ENCODE measurements at regions not wholly inside any gene's neighbourhood (a gene's known extent, or its start where the extent isn't known, plus 50 kb on each side); places are given as distances from the start of the nearest gene placed in this dataset.

- DNase-seq (ENCODE audit: low read depth in 2 of 2) = no peak
Measured at GRCh38 chr5:155068616-155069100, 55.1 kb downstream of the KIF4B start.

DNA sequence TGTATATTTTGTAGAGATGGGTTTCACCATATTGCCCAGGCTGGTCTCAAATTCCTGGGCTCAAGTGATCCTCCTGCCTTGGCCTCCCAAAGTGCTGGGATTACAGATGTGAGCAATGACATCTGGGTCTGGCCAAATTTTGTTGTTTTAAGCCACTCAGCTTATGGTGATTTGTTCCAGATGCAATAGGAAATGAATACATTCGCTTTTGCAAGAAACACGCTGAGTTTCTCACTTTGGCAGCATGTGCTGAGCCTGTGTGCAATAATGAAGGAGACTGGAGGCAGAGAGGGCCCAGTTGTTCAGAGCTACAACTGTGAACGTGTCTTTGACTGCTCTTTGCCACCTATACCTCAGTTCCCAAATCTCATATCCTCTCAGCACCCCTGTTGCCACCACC lies 56.4 kb downstream of the KIF4B start:
- no peak for DNase-seq (ENCODE audit: low read depth in 2 of 2)

DNA sequence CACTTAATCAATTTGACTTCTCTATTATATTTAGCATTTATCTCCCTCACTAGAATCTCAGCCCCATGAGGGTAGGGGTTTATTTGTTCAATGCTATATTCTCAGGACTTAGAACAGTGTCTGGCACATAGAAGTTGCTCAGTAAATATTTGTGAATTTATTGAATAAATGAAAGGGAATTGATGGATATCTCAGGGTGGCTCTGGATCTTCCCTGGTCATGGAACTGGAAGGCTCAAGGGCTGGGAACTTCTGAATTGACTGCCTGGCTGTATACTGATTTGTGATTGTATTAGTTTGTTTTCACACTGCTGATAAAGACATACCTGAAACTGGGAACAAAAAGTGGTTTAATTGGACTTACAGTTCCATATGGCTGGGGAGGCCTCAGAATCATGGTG lies 57.2 kb downstream of the KIF4B start:
- DNase-seq (ENCODE audit: low read depth in 2 of 2) = no peak

GRCh38 chr5:155076379-155076778 lies 62.8 kb downstream of the KIF4B start:
- DNase-seq (ENCODE audit: low read depth in 2 of 2) = no peak

DNA sequence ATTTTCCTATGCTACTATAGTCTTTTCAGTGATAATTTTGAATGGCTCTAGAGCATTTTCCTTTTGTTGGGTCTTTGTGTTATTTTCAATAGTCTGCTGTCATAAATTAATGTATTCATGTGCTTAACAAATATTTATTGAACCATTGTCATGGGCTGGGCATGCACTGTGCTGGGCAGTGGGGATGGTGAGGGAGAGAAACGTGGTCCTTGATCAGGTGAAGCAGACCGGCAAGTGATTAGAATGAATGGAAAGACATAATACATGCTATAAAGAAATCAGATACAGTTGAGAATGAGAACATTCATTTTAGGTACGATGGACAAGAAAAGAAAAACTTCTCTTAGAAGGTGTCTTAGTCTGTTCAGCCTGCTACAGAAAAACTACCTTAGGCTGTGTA lies 66.1 kb downstream of the KIF4B start:
- DNase-seq (ENCODE audit: low read depth in 2 of 2) = no peak

- no peak for DNase-seq (ENCODE audit: low read depth in 2 of 2)
Measured at GRCh38 chr5:155080721-155081120, 67.2 kb downstream of the KIF4B start.

DNA sequence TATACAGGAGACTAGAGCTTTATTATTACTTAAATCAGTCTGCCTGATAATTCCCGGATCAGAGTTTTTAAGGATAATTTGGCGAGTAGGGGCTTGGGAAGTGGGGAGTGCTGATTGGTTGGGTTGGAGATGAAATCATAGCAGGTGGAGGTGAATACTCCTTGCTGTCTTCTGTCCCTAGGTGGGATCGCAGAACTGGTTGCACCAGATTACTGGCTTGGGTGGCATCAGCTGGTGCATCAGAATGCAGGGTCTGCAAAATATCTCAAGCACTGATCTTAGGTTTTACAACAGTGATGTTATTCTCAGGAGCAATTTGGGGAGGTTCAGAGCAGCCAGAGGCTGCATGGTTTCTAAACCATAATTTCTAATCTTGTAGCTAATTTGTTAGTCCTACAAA lies 68.1 kb downstream of the KIF4B start:
- DNase-seq (ENCODE audit: low read depth in 2 of 2) = no peak

- no peak for DNase-seq (ENCODE audit: low read depth in 2 of 2)
Measured at GRCh38 chr5:155082401-155082800, 68.8 kb downstream of the KIF4B start.

- no peak for DNase-seq (ENCODE audit: low read depth in 2 of 2)
Measured at GRCh38 chr5:155085282-155085989, 71.9 kb downstream of the KIF4B start.

- DNase-seq (ENCODE audit: low read depth in 2 of 2) = no peak
Measured at GRCh38 chr5:155087036-155087435, 73.5 kb downstream of the KIF4B start.

DNA sequence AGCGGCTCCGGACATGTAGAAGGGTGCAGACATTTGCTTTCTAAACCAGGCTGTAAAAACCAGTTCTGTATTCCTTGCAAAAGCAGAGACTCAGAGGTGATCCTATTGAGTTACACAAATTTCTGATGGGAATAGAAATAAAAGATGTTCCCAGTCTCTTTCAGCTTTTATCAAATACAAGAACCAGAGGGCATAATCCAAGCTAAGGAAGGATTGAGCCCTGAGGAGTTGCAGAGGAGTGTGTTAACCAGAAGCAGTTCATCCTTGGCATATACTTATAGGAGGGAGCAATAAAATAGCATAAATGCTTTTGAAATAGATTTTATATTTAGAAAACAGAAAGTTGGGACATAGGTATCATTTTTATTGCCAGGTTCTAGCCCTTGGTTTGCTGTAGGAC lies 75.3 kb downstream of the KIF4B start:
- no peak for DNase-seq (ENCODE audit: low read depth in 2 of 2)

DNA sequence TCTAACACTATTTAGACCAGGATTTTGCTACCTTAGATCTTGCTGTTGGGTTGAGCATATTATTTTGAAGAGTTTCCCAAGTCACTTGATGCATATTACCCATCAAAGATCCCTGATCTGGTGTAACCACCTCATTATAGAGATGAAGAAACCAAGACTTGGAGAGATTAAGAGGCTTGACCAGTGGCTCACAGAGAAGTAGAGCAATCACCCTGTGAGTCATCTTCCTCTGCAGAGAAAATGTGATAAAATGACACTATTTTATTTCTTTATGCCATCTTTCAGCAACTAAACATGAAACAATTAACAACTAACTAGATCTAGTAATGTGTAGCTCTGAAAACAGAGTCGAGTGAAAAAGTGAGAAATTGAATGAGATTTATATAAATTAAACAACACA lies 76.1 kb downstream of the KIF4B start:
- DNase-seq (ENCODE audit: low read depth in 2 of 2) = no peak

DNA sequence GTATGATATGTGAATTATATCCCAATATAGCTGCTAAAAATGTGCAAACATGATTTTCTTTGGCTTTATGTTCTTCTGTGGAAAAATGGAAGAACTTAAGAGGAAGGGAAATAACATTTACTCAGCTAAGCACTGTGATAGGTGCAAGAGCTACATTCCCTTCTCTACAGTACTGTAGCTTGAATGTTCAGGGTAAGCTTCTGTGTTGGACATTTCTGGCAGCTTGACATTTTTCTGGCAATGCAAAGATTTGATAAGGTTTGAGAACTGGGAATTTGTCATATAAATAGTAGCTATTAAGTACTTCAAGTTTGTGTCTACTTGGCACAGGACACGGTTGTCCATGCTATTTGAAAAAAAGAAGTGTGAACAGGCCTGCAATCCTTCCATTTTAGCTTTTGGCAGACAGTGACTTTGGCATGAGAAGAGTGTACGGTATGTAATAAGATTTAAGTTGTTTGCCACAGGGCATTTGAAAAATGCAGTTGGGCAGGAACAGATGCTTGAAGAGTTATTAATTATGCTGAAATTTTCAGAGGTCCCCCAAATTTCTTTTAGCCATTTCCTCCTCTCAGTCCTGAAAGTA lies 77.6 kb downstream of the KIF4B start:
- no peak for DNase-seq (ENCODE audit: low read depth in 2 of 2)

DNA sequence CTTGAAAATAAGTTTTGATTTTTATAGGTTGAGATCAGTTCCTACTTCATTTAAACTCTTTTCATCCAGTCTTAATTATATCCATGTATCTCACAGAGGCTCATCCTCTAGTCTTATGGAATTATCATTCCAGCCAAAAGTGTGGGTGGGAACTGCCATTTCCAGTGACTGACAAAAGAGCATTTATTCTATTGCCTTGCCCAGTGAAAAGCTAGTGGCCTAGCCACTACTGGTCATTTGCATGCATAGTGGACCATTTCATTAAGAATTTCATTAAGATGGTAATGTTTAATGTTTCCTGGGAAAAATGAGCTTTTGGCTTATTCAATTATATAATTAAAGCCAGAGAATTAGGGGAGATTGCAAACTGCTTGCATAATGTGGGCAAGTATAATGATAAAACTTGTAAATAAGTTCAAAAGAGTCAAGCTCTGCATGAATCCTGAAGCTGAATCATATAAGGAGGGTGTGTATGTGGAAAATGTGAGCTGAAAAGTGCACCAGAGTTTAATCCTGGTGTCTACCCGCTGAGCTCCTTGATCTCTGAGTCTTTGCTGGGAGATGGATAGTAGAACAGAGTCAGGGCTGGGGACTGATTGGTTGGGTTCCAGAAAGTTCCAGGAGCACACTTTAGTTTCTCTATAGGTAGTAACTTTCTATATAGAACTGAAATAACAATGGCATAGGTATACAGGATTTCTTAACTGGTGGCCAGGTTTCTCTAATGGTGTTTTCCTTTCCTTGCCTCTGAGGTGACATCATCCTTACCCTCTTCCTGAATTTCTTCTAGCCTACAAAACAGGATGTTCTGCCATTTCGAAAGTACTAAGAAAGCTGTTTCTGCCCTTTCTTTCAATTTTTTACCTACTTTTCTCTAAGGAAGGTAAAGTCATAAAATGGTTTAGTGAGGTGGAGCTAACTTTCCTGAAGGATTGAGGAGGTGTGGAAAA lies 78.5 kb downstream of the KIF4B start:
- DNase-seq (ENCODE audit: low read depth in 2 of 2) = no peak

- no peak for DNase-seq (ENCODE audit: low read depth in 2 of 2)
Measured at GRCh38 chr5:155094455-155094854, 80.9 kb downstream of the KIF4B start.

- DNase-seq (ENCODE audit: low read depth in 2 of 2) = no peak
Measured at GRCh38 chr5:155097995-155098394, 84.4 kb downstream of the KIF4B start.

- DNase-seq (ENCODE audit: low read depth in 2 of 2) = no peak
Measured at GRCh38 chr5:155098433-155098832, 84.9 kb downstream of the KIF4B start.

DNA sequence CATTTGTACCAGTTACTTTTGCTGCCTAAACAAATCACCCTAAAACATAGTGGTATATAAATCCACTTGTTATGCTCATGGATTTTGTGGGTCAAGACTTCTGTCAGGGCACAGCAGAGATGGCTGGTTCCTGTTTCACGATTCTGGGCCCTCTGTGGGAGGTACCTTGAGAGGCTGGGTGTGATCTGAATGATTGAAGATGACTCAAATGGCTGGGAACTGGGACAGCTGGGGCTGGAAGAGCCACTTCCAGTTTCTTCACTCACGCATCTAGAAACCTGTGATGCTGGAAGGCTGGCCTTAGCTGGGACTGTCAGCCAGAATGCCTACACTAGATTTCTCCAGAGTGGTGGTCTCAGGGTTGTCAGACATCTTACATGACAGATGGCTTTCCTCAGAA lies 88.1 kb downstream of the KIF4B start:
- DNase-seq (ENCODE audit: low read depth in 2 of 2) = no peak

GRCh38 chr5:155103146-155103545 lies 89.6 kb downstream of the KIF4B start:
- DNase-seq (ENCODE audit: low read depth in 2 of 2) = no peak

DNA sequence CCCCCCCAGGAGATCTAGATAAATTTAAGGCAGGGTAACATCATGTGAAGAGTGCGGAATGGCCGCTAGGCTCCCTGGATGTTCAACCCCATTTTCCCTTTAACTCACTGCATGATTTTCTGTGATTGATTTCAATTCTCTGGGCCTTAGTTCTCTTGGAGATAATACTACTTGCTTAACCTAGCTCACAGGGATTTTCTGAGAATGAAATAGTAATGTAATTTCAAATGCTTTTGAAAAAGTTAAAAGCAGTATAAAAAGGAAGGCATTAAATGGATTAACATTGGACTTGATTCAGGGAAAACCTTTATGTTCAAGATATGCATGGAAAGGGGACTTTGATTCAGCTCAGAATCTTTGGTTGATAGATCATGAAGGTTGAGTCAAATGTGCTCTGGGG lies 90.9 kb downstream of the KIF4B start:
- DNase-seq (ENCODE audit: low read depth in 2 of 2) = no peak

GRCh38 chr5:155106221-155106620 lies 92.7 kb downstream of the KIF4B start:
- DNase-seq (ENCODE audit: low read depth in 2 of 2) = no peak

- DNase-seq (ENCODE audit: low read depth in 2 of 2) = no peak
Measured at GRCh38 chr5:155113888-155114287, 100.3 kb downstream of the KIF4B start.

GRCh38 chr5:155114655-155115054 lies 101.1 kb downstream of the KIF4B start:
- no peak for DNase-seq (ENCODE audit: low read depth in 2 of 2)
